ENCODE measurements at regions not wholly inside any gene's neighbourhood (a gene's known extent, or its start where the extent isn't known, plus 50 kb on each side); places are given as distances from the start of the nearest gene placed in this dataset.
A peak's percentile ranks its signal among the peaks of the same experiment; 100 is the strongest.
"Not testable (repeated sequence)": the region's sequence is repeated elsewhere in the genome, so short reads cannot be mapped to it uniquely, and the experiment has no call there.

DNA sequence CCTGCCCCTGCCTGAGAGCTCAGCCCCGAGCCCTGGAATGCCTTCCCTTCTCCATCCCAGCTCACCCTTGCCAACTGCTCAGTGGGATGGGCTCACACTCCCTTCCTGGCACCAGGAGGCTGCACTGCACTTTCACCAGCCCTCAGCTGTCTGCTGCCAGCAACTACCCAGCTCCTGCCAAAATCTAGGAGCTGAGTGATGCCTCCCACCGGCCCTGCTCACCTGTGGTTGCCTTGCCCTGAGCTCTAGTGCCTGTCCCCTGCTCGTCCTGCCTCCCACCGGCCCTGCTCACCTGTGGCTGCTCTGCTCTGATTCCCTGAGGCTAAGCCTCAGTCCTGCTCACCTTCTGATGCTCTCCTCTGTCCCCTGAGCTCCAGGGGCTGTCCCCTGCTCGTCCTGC lies 119.8 kb downstream of the TMEM121 start:
- Histone ChIP-seq H3K27me3 (ENCODE audit: control insufficient read depth in 4 of 4, insufficient read depth in 4 of 4, low read length in 3 of 4) (no peaks in the 10 kb centered on the region), H3K9me3 (ENCODE audit: control insufficient read depth in 4 of 4, low read length in 3 of 4) (no peaks in the 10 kb centered on the region), H3K9ac (ENCODE audit: low read depth in 1 of 2, low read length in 2 of 2) (no peak overlapping the region), H3K36me3 (ENCODE audit: control insufficient read depth in 4 of 4, insufficient read depth in 3 of 4, low read depth in 1 of 4, low read length in 3 of 4) (no peaks in the 10 kb centered on the region), H3K4me3 (ENCODE audit: low read depth in 1 of 3, low read length in 3 of 3) (no peak overlapping the region), H3K27ac (ENCODE audit: low read depth in 1 of 2, low read length in 2 of 2) (no peak overlapping the region), H3K4me1 (ENCODE audit: control insufficient read depth in 4 of 4, insufficient read depth in 4 of 4, low read length in 3 of 4) (peaks cover 2 to 36% (median 20%) of the 10 kb centered on the region in 4 donors)
- DNase-seq (ENCODE audit: low spot score): no peak
- WGBS: 36% methylated on average over 4 of the region's 5 CpGs
- TF ChIP-seq, protein P1, sequence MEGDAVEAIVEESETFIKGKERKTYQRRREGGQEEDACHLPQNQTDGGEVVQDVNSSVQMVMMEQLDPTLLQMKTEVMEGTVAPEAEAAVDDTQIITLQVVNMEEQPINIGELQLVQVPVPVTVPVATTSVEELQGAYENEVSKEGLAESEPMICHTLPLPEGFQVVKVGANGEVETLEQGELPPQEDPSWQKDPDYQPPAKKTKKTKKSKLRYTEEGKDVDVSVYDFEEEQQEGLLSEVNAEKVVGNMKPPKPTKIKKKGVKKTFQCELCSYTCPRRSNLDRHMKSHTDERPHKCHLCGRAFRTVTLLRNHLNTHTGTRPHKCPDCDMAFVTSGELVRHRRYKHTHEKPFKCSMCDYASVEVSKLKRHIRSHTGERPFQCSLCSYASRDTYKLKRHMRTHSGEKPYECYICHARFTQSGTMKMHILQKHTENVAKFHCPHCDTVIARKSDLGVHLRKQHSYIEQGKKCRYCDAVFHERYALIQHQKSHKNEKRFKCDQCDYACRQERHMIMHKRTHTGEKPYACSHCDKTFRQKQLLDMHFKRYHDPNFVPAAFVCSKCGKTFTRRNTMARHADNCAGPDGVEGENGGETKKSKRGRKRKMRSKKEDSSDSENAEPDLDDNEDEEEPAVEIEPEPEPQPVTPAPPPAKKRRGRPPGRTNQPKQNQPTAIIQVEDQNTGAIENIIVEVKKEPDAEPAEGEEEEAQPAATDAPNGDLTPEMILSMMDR (IDR thresholded peaks at IDR 0.05; ENCODE audit: low read depth, low read length, missing input control): no peak
- no peak for TF ChIP-seq GABPA (IDR thresholded peaks at IDR 0.05 in 1 of 2, conservative IDR thresholded peaks at IDR 0.05 in 1 of 2)
- TF ChIP-seq NR2F2 (IDR thresholded peaks at IDR 0.05): no peak
- peak in 1 of 2 donors; percentile 46 for TF ChIP-seq RXRA (IDR thresholded peaks at IDR 0.05)
- no peak for TF ChIP-seq FOXA1 (IDR thresholded peaks at IDR 0.05)
- TF ChIP-seq TAF1 (conservative IDR thresholded peaks at IDR 0.05): no peak
- peak in 1 of 2 donors; percentile 25 for TF ChIP-seq HNF4A (conservative IDR thresholded peaks at IDR 0.05)
- no peak for TF ChIP-seq FOXA2 (IDR thresholded peaks at IDR 0.05)
- no peak for TF ChIP-seq JUND (IDR thresholded peaks at IDR 0.05)
- TF ChIP-seq EGR1 (IDR thresholded peaks at IDR 0.05; ENCODE audit: low read depth in 2 of 2): no peak
- no peak for TF ChIP-seq ATF3 (IDR thresholded peaks at IDR 0.05)
- no peak for TF ChIP-seq SP1 (IDR thresholded peaks at IDR 0.05)
- TF ChIP-seq, protein P2, sequence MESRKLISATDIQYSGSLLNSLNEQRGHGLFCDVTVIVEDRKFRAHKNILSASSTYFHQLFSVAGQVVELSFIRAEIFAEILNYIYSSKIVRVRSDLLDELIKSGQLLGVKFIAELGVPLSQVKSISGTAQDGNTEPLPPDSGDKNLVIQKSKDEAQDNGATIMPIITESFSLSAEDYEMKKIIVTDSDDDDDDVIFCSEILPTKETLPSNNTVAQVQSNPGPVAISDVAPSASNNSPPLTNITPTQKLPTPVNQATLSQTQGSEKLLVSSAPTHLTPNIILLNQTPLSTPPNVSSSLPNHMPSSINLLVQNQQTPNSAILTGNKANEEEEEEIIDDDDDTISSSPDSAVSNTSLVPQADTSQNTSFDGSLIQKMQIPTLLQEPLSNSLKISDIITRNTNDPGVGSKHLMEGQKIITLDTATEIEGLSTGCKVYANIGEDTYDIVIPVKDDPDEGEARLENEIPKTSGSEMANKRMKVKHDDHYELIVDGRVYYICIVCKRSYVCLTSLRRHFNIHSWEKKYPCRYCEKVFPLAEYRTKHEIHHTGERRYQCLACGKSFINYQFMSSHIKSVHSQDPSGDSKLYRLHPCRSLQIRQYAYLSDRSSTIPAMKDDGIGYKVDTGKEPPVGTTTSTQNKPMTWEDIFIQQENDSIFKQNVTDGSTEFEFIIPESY (IDR thresholded peaks at IDR 0.05): no peak
- TF ChIP-seq YY1 (IDR thresholded peaks at IDR 0.05): no peak
- no peak for TF ChIP-seq REST (IDR thresholded peaks at IDR 0.05)
- TF ChIP-seq RAD21 (IDR thresholded peaks at IDR 0.05): no peak
- TF ChIP-seq HNF4G (IDR thresholded peaks at IDR 0.05): no peak

DNA sequence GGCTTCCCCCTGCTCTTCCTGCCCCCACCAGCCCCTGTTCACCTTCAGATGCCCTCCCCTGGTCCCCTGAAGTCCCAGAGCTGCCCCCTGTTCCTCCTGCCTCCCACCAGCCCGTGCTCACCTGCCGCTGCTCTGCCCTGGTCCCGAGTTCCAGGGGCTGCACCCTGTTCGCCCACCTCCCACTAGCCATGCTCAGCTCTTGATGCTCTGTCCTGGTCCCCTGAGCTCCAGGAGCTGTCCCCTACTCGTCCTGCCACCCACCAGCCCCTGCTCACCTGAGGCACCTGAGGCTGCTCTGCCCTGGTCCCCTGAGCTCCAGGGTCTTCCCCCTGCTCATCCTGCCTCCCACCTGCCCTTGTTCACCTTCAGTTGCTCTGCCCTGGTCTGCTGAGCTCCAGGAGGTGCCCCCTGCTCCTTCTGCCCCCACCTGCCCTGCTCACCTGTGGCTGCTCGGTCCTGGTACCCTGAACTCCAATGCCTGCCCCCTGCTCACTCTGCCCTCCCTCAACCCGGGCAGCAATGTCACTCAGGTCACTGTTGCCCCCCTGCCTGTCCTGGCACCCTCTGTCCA lies 120.4 kb downstream of the TMEM121 start:
- not testable (repeated sequence) for H3K9me3 ChIP-seq (ENCODE audit: control insufficient read depth in 4 of 4, low read length in 3 of 4); H3K27ac ChIP-seq (ENCODE audit: low read depth in 1 of 2, low read length in 2 of 2); H3K9ac ChIP-seq (ENCODE audit: low read depth in 1 of 2, low read length in 2 of 2); H3K36me3 ChIP-seq (ENCODE audit: control insufficient read depth in 4 of 4, insufficient read depth in 3 of 4, low read depth in 1 of 4, low read length in 3 of 4); H3K27me3 ChIP-seq (ENCODE audit: control insufficient read depth in 4 of 4, insufficient read depth in 4 of 4, low read length in 3 of 4); DNase-seq (ENCODE audit: low spot score); H3K4me3 ChIP-seq (ENCODE audit: low read depth in 1 of 3, low read length in 3 of 3)
- H3K4me1 ChIP-seq (ENCODE audit: control insufficient read depth in 4 of 4, insufficient read depth in 4 of 4, low read length in 3 of 4): peaks cover 2 to 36% (median 18%) of the 10 kb centered on the region in 4 donors
- 76% methylated on average over 7 of the region's 7 CpGs for WGBS

DNA sequence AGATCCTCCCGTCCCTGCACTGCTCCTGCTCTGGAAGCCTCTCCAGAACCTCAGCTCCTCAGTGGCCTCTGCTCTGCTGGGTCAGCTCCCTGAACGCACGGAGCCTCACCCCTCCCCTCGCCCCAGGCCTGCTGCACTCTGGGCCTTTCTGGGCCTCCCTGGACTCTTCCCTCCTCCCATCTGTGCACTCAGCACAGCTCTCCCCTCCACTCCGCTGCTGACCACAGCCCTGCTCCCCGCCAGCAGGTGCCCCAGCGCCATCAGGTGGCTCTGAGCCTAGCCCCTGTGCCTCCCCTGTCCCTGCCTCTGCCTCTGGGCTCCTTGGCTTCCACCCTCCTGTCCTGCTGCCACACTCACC lies 121.0 kb downstream of the TMEM121 start:
- DNase-seq (ENCODE audit: low spot score); H3K27ac ChIP-seq (ENCODE audit: low read depth in 1 of 2, low read length in 2 of 2); H3K9me3 ChIP-seq (ENCODE audit: control insufficient read depth in 4 of 4, low read length in 3 of 4); H3K9ac ChIP-seq (ENCODE audit: low read depth in 1 of 2, low read length in 2 of 2); H3K36me3 ChIP-seq (ENCODE audit: control insufficient read depth in 4 of 4, insufficient read depth in 3 of 4, low read depth in 1 of 4, low read length in 3 of 4); H3K27me3 ChIP-seq (ENCODE audit: control insufficient read depth in 4 of 4, insufficient read depth in 4 of 4, low read length in 3 of 4); H3K4me3 ChIP-seq (ENCODE audit: low read depth in 1 of 3, low read length in 3 of 3): not testable (repeated sequence)
- H3K4me1 ChIP-seq (ENCODE audit: control insufficient read depth in 4 of 4, insufficient read depth in 4 of 4, low read length in 3 of 4): peaks cover 2 to 36% (median 18%) of the 10 kb centered on the region in 4 donors
- WGBS: 72% methylated on average over 7 of the region's 7 CpGs
